Stimulated activated CD4-positive, alpha-beta T cell treated with anti-CD3 and anti-CD28 coated beads, Interleukin-2, amount 100 ng/mL, for 4 hours (primary cell): ENCODE measurements at regions not wholly inside any gene's neighbourhood (a gene's known extent, or its start where the extent isn't known, plus 50 kb on each side); places are given as distances from the start of the nearest gene placed in this dataset.

Experiments
- DNase-seq: peaks from one replicate; pipeline ENCODE4 v3.0.0-alpha.2; 2020; ENCODE audit warnings: low read depth

DNA sequence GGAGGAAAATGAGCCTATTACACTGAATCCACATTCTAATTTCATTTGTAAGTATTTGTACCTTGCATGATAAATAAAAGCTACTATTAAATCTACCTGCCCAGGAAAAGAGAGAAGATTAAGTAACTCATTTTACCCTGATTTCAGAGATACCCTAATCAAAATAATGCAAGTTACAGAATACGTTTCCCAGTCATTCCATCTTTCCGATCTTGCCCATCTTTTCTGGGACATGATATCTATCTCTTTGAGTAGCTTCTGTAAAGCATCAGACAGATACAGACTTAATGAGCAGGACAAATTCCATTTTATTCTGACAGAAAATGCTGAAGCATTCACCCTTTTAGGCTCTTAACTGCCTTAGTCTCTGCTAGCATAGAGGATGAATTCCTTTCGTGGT, 56.6 kb downstream of the SPRY2 start:
- no peak for DNase-seq

DNA sequence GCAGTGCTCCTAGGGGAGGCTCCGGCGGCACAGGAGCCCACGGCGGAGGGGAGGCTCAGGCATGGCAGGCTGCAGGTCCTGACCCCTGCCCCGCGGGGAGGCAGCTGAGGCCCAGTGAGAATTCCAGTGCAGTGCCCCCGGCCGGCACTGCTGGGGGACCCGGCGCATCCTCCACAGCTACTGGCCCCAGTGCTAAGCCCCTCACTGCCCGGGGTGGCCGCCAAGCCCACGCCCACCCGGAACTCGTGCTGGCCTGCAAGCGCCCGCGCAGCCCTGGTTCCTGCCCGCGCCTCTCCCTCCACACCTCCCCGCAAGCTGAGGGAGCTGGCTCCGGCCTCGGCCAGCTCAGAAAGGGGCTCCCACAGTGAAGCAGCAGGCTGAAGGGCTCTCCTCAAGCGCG, 62.2 kb downstream of the SPRY2 start:
- no peak for DNase-seq

DNA sequence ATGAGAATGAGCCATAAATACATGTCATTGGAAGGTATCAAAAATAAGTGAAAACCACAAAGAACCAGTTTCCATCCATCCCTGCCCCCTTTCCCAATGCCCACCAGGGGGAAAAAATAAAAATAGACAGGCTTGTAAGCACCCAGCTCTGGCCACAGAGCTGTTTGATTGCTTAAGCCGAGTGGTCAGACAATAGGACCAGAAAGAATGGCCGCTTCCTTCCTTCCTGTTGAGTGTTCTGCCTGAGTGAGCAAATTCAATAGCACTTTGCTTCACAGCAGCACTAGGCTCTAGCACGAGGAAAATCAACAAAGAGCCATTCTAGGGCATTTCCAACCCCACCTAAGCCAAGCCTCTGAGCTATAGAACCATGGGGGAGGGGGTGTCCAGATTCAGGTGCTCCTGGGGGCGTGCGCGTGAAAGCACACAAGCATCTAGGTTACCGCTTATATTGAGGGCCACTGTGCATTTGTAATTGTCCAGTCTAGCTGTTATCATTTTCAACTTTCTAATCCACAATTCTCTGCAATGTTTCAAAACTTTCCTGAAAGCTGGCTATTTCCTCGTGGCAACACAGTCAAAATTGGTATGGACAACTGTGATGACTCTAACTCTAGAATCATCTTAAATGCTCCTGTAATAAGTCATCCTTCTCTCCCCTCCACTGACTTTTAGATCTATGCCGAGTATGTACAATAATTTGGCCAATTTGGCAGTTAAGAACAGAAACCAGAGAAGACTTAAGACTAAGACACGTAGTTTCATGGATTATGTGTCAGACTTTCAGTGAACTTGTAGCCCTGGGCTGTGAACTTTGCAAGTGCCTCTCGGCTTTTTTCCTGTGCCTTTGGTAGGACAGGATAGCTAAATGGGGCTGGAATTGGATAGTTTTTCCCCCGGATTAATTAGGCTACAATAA, 64.3 kb downstream of the SPRY2 start:
- DNase-seq, result no peak

DNA sequence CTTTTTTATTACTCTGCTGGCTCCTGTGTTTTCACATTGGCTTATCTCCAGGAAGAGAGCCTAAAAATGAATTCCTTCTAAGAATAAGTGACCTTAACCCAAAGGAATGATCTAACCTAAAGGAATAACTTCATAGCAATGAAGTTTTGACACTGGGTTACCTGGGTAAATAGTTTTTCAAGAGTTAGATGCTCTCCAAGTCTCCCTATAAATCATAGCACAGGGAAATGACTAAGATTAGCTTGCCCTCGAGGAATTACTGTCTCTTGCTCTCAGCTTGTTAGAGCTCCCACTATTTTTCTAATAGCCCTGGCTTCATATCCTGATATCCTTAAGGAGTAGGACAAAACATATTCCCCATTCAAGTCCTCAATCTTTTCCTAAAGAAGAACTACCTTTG, 66.3 kb downstream of the SPRY2 start:
- no peak for DNase-seq

DNA sequence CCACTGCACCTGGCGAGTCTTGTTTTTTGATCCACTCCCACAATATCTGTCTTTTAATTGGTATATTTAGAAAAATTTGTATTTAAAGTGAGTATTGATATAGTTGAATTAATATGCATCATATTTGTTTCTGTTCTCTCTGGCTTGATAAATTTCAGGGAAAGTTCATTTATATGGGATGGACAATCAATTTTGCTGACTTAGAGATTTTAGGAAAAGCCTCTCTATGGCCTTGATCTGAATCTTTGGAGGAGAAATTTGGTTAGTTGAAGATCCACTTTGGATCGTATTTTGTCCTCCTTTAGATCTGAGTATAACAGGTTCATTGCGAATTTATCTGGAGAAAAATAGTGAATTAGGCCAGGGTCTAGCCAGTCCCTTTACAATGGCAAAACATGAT, 67.2 kb downstream of the SPRY2 start:
- DNase-seq, result no peak

DNA sequence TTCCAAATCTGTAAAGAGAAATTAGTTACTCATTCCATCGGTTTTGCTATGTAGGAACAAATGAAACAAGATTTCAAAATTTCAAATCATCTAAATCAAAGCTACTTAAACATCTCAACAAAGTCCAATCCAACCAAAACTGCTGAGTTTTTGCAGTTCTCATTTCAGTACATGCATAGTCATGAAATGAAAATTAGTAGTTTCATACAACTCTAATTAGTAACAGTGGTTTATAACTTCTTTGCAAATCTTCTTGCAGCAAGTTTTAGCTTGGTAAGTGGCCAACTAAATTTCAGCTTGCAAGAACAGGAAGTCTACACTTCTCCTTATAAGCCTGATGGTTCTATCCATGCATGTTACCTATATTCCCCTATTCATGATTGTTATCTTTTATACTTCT, 75.6 kb downstream of the SPRY2 start:
- no peak for DNase-seq

DNA sequence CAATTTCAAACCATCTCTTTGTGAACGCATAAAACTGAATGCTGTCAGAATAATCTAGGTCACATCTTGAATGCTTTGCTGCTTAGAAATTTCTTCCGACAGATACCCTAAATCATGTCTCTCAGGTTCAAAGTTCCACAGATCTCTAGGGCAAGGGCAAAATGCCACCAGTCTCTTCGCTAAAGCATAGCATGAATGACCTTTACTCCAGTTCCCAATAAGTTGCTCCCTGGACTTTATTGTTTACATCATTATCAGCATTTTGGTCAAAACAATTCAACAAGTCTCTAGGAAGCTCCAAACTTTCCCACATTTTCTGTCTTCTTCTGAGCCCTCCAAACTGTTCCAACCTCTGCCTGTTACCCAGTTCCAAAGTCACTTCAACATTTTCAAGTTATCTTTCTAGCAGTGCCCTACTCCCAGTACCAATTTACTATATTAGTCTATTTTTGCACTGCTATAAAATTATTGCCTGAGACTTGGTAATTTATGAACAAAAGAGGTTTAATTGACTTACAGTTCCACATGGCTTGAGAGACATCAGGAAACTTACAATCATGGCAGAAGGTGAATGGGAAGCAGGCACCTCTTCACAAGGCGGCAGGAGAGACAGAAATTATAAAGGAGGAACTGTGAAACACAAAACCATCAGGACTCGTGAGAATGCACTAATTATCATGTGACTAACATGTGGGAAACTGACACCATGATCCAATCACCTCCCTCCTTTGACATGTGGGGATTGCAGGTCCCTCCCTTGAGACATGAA, 77.0 kb downstream of the SPRY2 start:
- DNase-seq, result no peak

DNA sequence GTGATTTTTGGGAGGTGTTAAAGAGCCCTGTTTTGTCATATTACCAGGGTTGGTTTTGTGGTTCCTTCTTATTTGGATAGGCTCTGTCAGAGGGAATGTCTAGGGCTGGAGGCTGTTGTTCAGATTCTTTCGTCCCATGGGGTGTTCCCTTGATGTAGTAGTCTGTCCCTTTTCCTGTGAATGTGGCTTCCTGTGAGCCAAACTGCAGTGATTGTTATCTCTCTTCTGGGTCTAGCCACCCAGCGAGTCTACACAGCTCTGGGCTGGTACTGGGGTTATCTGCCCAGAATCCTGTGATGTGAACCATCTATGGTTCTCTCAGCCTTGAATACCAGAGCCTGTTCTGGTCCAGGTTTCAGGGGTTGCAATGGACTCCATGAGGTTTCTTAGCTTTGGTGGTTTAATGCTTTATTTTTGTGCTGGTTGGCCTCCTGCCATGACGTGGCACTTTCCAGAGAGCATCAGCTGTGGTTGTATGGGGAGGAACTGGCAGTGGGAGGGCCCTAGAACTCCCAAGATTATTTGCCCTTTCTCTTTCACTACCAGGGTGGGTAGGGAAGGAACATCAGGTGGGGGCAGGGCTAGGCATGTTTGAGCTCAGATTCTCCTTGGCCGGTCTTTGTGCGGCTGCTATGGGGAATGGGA, 78.8 kb downstream of the SPRY2 start:
- DNase-seq, result no peak

DNA sequence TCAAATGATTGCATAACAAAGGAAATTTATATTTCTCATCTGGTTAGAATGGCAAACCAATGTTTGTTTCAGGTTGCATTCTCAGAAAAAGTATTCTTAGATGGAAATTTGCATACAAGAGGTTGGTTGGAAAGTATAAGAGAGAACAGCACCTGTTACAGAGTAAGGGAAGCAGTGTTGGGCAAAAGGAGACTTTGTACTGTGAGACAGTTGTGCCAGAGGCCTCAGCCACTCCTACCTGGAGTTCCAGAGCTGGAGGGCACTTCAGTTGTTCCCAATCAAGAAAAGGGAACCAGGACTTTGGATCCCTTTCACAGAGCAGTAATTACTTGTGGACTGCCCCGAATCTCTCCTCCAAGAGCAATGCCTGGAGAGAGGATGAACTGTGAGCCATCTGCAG, 81.8 kb downstream of the SPRY2 start:
- no peak for DNase-seq

DNA sequence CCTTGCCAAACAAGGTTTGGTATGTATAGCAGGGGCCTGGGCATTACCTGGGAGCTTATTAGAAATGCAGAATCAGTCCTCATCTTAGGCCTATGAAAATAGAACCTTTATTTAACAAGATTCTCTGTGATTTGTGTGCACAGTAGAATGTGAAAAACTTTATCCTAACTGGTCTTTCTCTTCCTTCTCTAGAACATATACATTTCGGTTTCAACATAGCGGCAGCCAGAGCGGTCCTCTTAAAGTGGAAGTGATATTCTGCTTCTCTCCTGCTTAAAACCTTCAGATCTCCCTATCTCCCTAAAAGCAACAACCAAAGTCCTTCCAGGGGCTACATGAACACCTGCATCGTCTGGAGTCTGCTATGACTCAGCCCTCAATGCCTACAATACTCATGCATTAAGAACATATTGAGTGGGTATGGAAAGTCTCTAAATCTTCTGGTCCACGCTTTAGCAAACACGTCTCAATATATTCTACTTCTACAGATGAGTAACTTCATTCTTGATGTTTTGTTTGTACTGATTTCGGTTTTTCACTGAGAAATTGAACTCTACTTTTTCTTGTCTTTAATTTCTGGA, 84.5 kb downstream of the SPRY2 start:
- DNase-seq, result no peak

DNA sequence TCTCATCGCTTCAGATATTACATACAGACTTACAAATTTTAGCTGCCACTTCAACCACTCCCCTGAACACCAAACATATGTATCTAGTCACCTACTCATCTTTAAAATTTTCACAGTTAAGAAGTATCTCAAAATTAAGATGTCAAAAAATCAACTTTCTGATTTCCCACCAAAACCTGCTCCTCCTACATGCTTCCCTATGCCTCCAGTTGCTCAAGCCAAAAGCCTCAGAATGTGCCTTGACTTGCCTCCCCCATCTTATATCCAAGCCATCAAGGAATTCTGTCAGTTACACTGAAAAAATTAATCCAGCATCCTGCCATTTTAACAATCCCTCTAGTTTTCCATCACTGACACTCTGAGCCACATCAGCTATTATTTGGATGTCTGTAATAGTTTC, 85.0 kb downstream of the SPRY2 start:
- DNase-seq, result no peak

DNA sequence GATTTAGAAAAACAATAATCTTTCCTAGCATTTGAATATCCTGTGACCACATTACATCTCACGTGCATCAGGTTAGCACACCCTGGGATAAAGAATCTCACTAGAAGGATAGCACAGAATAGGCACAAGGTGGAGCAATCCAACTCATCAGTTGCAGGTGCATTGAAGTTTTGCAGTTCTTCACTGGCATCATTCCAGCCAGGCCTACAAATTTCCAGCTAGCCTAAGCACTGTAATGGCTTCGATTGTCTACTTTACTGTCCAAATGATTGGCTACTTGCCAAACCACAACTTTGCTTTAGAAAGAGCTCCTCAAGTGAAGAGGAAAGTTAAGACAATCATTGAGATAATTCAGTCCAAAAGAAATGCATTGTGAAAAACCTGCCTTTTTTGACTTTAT, 89.5 kb downstream of the SPRY2 start:
- DNase-seq, result no peak

DNA sequence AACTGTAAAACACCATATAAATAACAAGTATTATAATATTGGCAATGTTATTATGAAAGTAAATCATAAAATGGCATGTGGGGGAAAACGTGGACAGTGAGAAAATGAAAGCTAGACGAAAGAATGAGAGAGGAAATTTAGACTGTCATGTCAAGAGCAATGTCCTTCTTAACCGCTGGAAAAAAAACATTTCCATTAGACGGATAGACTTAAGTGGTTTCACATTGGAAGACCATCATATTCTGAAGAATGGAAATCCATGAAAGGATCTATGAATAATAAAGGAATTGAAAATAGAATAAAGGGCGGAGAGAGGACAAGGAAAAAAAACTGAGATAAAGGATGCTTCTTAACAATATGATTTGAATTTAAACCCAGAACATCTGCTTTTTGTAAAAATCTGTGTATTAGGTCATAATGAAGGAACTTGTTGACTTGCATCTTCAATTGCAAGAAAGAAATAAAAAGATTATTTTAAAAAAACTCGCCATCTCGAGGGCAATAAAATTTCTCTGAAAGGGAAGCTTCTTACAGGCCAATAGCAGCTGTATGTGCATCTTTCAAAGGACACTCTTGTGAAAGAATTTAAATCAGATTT, 90.6 kb downstream of the SPRY2 start:
- DNase-seq, result no peak

DNA sequence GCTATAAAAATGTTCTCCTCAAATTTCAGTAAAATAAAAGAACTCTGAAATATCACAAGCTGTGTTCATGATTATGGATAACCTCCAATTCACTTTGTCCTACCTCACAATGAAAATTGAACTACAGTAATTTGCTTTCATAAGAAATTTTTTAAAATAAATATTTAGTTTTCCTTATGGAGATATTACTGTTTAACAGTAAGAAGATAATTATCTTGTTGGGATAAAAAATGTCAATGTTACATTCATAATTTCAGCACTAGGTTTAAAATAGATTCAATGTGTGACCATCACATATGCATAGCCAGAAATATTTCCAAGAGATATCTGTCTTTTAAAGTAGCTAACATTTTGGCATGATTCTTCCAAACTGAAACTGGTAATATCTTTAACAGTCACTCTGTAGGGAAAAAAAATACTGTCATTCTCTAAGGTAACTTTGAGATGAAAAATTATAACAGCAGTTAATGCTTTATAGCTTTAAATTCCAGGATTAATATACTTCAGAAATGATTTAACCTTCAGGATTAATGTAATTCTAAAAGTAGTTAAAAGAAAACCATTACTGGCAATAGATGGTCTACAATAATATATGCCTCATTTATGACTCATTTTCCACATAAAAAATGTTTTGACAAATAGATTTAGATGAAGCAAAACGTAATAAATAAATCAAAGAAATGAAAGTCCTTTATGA, 91.3 kb downstream of the SPRY2 start:
- DNase-seq, result no peak

DNA sequence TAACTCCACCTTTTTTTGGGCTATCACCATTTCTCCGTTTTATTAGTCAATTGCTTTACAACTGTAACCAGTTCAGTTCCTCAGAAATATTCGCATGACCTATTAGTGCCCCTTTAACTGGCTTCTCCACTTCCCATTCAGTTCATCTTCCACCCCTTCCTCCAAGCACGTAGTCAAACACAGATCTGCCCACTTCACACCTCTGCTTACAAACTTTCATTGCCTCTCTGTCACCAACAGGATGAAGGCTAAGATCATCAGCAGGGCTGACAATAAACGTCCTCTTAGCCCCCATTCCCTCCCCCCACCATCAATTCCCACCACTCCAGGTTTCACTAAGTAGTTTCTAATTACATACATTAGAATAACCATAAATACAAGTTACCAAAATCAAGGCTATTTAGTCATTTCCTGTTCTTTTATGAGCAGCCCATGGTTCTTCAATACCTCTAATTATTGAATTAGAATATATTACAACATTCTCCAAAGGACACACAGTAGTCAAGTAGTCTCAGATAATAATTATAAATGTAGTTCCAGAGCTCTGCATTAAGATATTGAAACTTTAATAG, 95.7 kb downstream of the SPRY2 start:
- DNase-seq, result no peak

DNA sequence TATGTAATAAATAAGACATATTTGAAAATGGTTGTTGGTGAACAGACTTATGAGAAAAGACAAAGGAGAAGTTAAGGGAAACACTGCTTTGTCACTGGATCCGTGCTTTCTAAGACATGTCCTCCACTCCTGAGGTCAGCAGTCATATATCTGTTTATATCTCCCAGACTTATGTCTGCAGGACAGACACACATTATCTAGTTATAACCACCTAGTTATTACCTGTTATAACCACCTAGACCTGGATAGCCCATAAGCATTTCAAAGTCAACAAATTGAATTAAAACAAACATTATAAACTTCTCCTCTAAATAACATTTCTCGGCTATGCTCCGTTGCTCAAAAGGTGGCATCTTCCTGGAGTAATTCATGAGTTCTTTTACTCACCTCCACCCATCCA, 96.4 kb downstream of the SPRY2 start:
- no peak for DNase-seq

DNA sequence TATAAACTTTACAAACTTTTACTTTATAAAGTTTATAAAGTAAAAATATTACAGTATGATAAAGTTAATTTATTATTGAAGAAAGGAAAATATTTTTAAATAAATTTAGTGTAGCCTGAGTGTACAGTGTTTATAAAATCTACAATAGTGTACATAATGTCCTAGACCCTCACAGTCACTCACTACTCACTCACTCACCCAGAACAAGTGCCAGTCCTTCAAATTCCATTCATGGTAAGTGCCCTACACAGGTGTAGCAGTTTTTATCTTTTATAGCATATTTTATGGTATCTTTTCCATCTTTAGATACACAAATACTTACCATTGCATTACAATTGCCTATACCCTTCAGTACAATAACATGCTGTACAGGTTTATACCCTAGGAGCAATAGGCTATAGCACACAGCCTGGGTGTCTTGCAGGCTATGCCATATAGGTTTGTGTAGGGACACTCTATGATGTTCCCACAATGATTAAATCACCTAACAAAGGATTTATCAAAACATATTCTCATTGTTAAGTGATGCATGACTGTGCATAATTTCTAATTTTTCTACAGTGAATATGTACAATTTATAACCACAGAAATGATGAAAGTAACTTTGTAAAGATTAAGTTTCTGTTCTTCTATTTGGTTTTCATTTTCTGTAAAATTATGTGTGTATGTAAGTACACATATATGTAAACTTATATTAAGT, 98.0 kb downstream of the SPRY2 start:
- no peak for DNase-seq

DNA sequence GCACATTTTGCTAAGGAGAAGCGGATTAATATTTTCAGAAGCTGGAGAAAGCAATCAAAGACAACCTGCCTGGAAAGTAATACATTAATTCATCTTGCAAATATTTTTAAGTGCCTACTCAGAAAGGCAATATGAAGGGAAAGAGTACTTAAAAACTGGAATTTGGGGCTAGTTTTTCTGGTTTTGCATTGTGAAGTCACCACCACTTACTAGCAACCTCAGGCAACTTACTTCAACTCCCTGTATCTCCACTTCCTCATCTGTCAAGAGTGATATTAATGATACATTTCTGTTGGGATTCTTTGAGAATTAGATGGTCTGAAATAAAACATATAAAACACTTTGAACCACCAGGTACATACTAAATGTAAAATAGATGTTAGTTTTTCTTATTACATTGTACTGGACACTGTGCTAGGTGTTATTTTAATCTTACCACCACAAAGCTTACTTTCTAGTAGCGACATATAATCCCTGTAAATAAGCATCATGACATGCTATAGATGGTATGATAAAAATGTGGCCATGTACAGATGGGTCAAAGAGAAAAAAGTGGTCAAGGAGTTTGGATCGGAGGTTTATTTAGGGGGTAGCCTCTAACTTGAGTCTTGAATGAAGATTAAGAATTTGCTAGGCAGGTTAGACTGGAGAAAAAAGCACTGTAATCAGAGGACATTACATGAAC, 101.2 kb downstream of the SPRY2 start:
- no peak for DNase-seq

DNA sequence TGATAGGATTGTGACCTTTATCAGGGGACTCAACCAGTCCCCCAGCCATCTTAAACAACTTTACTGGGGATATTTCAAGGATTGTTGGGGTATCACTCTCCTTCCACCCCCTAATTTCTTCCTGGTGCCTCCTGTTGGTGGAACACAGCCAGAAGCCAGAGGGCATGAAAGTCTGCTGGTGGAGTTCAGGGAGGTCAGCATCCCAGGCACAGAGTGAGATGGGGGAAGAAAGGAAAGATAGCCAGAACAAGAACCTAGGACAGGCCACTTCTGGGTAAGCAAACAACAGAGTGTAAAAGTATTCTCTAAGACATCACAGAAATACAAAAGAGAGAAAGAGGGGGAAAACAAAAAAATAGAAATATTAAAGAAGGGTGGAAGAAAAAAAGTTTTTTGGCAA, 101.8 kb downstream of the SPRY2 start:
- no peak for DNase-seq

DNA sequence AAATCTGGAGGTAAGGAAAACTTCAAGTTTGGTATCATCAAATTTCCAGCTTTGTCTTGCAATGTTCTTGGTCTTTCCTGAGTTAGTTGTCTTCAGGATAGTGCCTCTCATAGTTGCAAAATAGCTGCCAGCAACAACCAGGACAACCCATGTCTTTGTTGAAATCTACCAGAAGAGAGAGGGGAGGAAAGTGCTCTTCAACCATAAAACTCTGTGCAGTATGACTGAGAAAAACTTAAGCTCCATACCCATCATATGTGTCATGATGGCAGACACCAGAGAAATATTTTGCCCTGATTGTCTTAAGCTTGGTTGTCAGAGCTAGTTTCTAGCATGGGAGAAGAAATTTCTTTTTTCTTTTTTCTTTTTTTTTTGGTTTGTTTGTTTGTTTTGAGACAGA, 103.3 kb downstream of the SPRY2 start:
- DNase-seq, result no peak
